ENCODE measurements at regions not wholly inside any gene's neighbourhood (a gene's known extent, or its start where the extent isn't known, plus 50 kb on each side); places are given as distances from the start of the nearest gene placed in this dataset.
"Not testable (repeated sequence)": the region's sequence is repeated elsewhere in the genome, so short reads cannot be mapped to it uniquely, and the experiment has no call there.

- no peak for DNase-seq (ENCODE audit: low read depth in 2 of 2)
Measured at GRCh38 chr1:228941666-228942065, 206.4 kb downstream of the RHOU start.

GRCh38 chr1:228943436-228943835 lies 208.2 kb downstream of the RHOU start:
- no peak for DNase-seq (ENCODE audit: low read depth in 2 of 2)

GRCh38 chr1:228944296-228944695 lies 209.0 kb downstream of the RHOU start:
- DNase-seq (ENCODE audit: low read depth in 2 of 2) = no peak

- DNase-seq (ENCODE audit: low read depth in 2 of 2) = no peak
Measured at GRCh38 chr1:228944935-228945371, 209.7 kb downstream of the RHOU start.

GRCh38 chr1:228945885-228946284 lies 210.6 kb downstream of the RHOU start:
- no peak for DNase-seq (ENCODE audit: low read depth in 2 of 2)

GRCh38 chr1:228949617-228950016 lies 214.3 kb downstream of the RHOU start:
- DNase-seq (ENCODE audit: low read depth in 2 of 2) = not testable (repeated sequence)

GRCh38 chr1:228953207-228953606 lies 217.9 kb downstream of the RHOU start:
- DNase-seq (ENCODE audit: low read depth in 2 of 2) = no peak

GRCh38 chr1:228953808-228954207 lies 218.5 kb downstream of the RHOU start:
- not testable (repeated sequence) for DNase-seq (ENCODE audit: low read depth in 2 of 2)

- DNase-seq (ENCODE audit: low read depth in 2 of 2) = no peak
Measured at GRCh38 chr1:228955691-228956090, 220.4 kb downstream of the RHOU start.

GRCh38 chr1:228956864-228957263 lies 221.6 kb downstream of the RHOU start:
- no peak for DNase-seq (ENCODE audit: low read depth in 2 of 2)

- no peak for DNase-seq (ENCODE audit: low read depth in 2 of 2)
Measured at GRCh38 chr1:228957535-228957934, 222.3 kb downstream of the RHOU start.

- DNase-seq (ENCODE audit: low read depth in 2 of 2) = no peak
Measured at GRCh38 chr1:228958121-228958520, 222.8 kb downstream of the RHOU start.

- no peak for DNase-seq (ENCODE audit: low read depth in 2 of 2)
Measured at GRCh38 chr1:228958741-228959140, 223.5 kb downstream of the RHOU start.

- no peak for DNase-seq (ENCODE audit: low read depth in 2 of 2)
Measured at GRCh38 chr1:228960705-228961104, 225.4 kb downstream of the RHOU start.

- DNase-seq (ENCODE audit: low read depth in 2 of 2) = no peak
Measured at GRCh38 chr1:228961511-228961910, 226.2 kb downstream of the RHOU start.

GRCh38 chr1:228963795-228964177 lies 228.5 kb downstream of the RHOU start:
- no peak for DNase-seq (ENCODE audit: low read depth in 2 of 2)

- DNase-seq (ENCODE audit: low read depth in 2 of 2) = no peak
Measured at GRCh38 chr1:228964178-228965089, 229.2 kb downstream of the RHOU start.

- DNase-seq (ENCODE audit: low read depth in 2 of 2) = no peak
Measured at GRCh38 chr1:228968891-228969606, 233.8 kb downstream of the RHOU start.

GRCh38 chr1:228969953-228970800 lies 234.9 kb downstream of the RHOU start:
- DNase-seq (ENCODE audit: low read depth in 2 of 2) = no peak

- no peak for DNase-seq (ENCODE audit: low read depth in 2 of 2)
Measured at GRCh38 chr1:228972576-228972975, 237.3 kb downstream of the RHOU start.

- no peak for DNase-seq (ENCODE audit: low read depth in 2 of 2)
Measured at GRCh38 chr1:228974273-228974672, 239.0 kb downstream of the RHOU start.

Data from stimulated activated CD8-positive, alpha-beta memory T cell treated with anti-CD3 and anti-CD28 coated beads, Interleukin-7, amount 100 ng/mL, for 1 hour (primary cell).